Tibial artery (tissue), 4 donors: ENCODE measurements at regions not wholly inside any gene's neighbourhood (a gene's known extent, or its start where the extent isn't known, plus 50 kb on each side); places are given as distances from the start of the nearest gene placed in this dataset.

ENCODE experiments used
- DNase-seq, 2 donors: peaks; one replicate each; pipeline ENCODE4 v3.0.0-alpha.2; 2019
- H3K27ac ChIP-seq, 2 donors: fragments of 200-600 bp; sonication (generic) in 1 of 2; 1 replicate in 1 of 2; 2 replicates in 1 of 2; pipeline ENCODE4 v1.5.1; 2018 to 2019; ENCODE audit warnings: mild to moderate bottlenecking in 1 of 2
- H3K27me3 ChIP-seq, 2 donors: fragments of 200-600 bp; sonication (generic) in 1 of 2; one replicate each; pipeline versions ENCODE4 v1.5.1 to v1.6.0; 2016 to 2019
- H3K36me3 ChIP-seq, 3 donors: fragments of 200-600 bp; sonication (generic) in 2 of 3; one replicate each; pipeline ENCODE4 v1.5.1; 2016 to 2019; ENCODE audit warnings: mild to moderate bottlenecking in 2 of 3
- H3K4me1 ChIP-seq, 4 donors: fragments of 200-600 bp; sonication (generic) in 2 of 4; 1 replicate in 3 of 4; 2 replicates in 1 of 4; pipeline ENCODE4 v1.5.1; 2016 to 2019
- H3K4me3 ChIP-seq, 2 donors: fragments of 200-600 bp; sonication (generic) in 1 of 2; 1 replicate in 1 of 2; 2 replicates in 1 of 2; pipeline ENCODE4 v1.5.1; 2018 to 2019; ENCODE audit warnings: mild to moderate bottlenecking in 2 of 2
- H3K9me3 ChIP-seq, 3 donors: fragments of 200-600 bp; sonication (generic) in 1 of 3; one replicate each; pipeline ENCODE4 v1.5.1; 2016 to 2019
- intact Hi-C: fragments of 100-400 bp; cut with DNase I; formaldehyde crosslinking; loops from one replicate; pipeline ENCODE4 v1.15.0; 2023; ENCODE audit warnings: low total_unique reads
- TF ChIP-seq, protein P1 (sequence below), 2 experiments: fragments of 200-600 bp in 1 of 2; fragments of 450-650 bp in 1 of 2; IDR thresholded peaks; one replicate each; pipeline ENCODE4 v1.5.1; 2017 to 2019; ENCODE audit warnings: antibody characterized with exemption in 2 of 2, mild to moderate bottlenecking in 1 of 2, moderate library complexity in 1 of 2

DNA sequence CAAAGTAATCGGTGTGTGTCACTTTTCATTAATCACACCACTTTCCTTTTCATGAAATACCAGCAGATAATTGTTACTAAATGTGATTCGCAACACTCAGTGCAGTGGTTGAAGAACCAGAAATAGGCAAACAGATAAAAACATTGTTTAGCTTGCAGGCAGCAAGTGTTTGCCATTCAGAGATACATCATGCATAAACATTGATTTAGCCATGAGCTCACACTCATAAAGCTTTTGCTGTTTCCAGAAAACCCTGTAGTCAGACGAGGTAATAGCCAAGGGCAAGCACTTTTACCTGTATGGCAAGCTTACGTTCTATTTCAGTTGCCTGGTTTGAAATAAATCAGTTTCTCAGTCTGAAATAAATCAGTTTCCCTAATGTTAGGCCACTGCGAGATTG, 542.0 kb upstream of the TENM3 start:
- intact Hi-C loops: no loop called here
- DNase-seq: no peak
- no peak overlapping the region for H3K27ac ChIP-seq
- no peak overlapping the region for H3K4me3 ChIP-seq
- TF ChIP-seq, protein P1, sequence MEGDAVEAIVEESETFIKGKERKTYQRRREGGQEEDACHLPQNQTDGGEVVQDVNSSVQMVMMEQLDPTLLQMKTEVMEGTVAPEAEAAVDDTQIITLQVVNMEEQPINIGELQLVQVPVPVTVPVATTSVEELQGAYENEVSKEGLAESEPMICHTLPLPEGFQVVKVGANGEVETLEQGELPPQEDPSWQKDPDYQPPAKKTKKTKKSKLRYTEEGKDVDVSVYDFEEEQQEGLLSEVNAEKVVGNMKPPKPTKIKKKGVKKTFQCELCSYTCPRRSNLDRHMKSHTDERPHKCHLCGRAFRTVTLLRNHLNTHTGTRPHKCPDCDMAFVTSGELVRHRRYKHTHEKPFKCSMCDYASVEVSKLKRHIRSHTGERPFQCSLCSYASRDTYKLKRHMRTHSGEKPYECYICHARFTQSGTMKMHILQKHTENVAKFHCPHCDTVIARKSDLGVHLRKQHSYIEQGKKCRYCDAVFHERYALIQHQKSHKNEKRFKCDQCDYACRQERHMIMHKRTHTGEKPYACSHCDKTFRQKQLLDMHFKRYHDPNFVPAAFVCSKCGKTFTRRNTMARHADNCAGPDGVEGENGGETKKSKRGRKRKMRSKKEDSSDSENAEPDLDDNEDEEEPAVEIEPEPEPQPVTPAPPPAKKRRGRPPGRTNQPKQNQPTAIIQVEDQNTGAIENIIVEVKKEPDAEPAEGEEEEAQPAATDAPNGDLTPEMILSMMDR (IDR thresholded peaks at IDR 0.05): no peak
- H3K27me3 ChIP-seq: no peaks in the 10 kb centered on the region
- no peaks in the 10 kb centered on the region for H3K36me3 ChIP-seq
- H3K9me3 ChIP-seq: no peaks in the 10 kb centered on the region
- no peaks in the 10 kb centered on the region for H3K4me1 ChIP-seq

DNA sequence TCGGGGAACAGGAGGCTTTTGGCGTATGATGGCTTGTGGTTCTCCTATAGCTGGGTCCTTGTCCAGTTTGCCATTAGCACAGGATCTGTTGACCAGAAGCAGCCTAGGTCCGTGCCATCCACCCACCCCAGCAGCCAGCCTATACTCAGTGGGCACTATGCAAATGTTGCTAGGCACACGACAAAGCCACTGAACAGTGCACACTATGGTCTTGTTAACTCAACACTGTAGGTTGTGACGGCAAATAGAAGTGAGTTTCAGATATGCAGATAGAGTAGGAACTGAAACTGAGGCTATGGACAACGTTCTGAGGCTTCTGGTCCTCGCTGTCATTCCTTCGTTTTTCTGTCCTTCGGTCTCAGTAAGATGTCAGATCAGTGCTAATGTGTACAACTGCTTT, 541.3 kb upstream of the TENM3 start:
- Histone ChIP-seq H3K36me3 (no peaks in the 10 kb centered on the region), H3K4me3 (no peak overlapping the region), H3K27ac (no peak overlapping the region), H3K27me3 (no peaks in the 10 kb centered on the region), H3K4me1 (no peaks in the 10 kb centered on the region), H3K9me3 (no peaks in the 10 kb centered on the region)
- TF ChIP-seq, protein P1 (IDR thresholded peaks at IDR 0.05): no peak
- DNase-seq: no peak
- intact Hi-C loops: no loop called here

DNA sequence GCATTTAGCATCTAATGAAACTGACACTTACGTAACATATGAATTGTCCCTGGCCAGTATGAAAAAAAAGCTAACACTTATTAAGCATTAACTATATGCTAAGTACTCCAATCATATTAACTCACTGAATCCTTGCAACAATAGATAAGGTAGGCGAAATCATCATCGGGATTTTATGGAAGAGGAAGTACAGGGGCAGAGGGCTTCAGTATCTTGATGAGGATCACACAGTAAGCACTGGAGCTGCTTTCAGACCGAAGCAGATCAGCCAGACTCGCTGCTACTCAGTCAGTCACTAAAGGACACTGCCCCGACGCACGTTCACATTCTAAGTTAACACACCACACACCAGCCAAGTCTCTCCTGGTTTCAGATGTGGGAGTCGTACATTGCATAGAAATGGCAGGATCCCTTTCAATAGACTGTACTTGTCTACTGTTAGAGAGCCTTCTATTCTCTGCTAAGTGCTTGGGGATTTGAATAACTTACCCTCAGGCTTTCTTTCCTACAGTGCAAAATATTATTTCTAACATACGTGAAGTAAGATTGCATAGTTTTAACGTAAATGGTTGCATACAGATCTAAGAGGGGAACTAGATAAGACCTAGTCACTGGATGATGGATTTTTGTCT, 540.2 kb upstream of the TENM3 start:
- Histone ChIP-seq H3K4me1 (no peaks in the 10 kb centered on the region), H3K4me3 (no peak overlapping the region), H3K27me3 (no peaks in the 10 kb centered on the region), H3K27ac (no peak overlapping the region), H3K36me3 (no peaks in the 10 kb centered on the region), H3K9me3 (no peaks in the 10 kb centered on the region)
- DNase-seq: no peak
- intact Hi-C loops: no loop called here
- TF ChIP-seq, protein P1 (IDR thresholded peaks at IDR 0.05): no peak

DNA sequence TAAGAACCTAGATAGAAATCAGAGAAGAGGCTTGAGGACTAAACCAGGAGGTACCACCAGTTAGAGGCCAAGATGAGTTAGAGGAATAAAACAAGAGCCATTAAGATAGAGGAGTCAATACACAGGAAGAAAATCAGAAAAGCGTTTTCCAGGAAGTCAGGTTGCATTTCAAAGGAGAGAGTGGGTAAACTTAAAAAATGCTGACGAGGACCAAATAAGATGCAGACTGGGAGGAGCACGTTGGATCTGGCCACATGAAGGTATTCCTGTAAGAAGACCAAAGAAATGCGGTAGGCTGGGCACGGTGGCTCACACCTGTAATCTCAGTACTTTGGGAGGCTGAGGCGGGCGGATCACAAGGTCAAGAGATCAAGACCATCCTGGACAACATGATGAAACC, 533.1 kb upstream of the TENM3 start:
- intact Hi-C loops: no loop called here
- Histone ChIP-seq H3K27ac (no peak overlapping the region), H3K4me3 (no peak overlapping the region), H3K36me3 (no peaks in the 10 kb centered on the region), H3K4me1 (no peaks in the 10 kb centered on the region), H3K27me3 (no peaks in the 10 kb centered on the region), H3K9me3 (peaks cover 0 to 3% (median 0%) of the 10 kb centered on the region in 3 donors)
- no peak for DNase-seq
- TF ChIP-seq, protein P1 (IDR thresholded peaks at IDR 0.05): no peak

DNA sequence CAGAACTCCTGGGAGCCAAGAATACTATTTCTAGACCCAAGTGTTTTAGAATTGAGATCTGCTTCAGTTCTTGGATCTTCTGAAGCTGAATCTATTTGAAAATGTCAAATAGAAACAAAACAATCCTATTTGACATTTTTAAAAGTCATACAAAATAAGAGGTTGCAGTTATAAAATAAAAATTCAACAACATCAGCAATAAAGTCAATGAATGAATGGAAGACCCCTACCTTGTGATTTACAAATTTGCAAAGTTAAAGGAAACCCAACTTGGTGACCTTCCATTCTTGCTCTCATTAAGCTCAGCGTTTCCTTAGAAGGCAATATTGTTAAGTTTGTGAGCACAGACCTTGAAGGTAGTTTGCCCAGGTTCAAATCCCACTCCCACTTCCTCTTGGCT, 531.8 kb upstream of the TENM3 start:
- Histone ChIP-seq H3K27ac (no peak overlapping the region), H3K4me1 (no peaks in the 10 kb centered on the region), H3K9me3 (peaks cover 0 to 4% (median 0%) of the 10 kb centered on the region in 3 donors), H3K36me3 (no peaks in the 10 kb centered on the region), H3K27me3 (no peaks in the 10 kb centered on the region), H3K4me3 (no peak overlapping the region)
- intact Hi-C loops: no loop called here
- no peak for DNase-seq
- TF ChIP-seq, protein P1 (IDR thresholded peaks at IDR 0.05): no peak
